OCI-LY1 (cell line): ENCODE measurements at regions not wholly inside any gene's neighbourhood (a gene's known extent, or its start where the extent isn't known, plus 50 kb on each side); places are given as distances from the start of the nearest gene placed in this dataset.
A peak's percentile ranks its signal among the peaks of the same experiment; 100 is the strongest.

Experiments
- EZH2 ChIP-seq: fragments of 200-600 bp; sonication (generic), shearing (Covaris generic); IDR thresholded peaks from 2 replicates; pipeline ENCODE4 v1.8.0; 2017; ENCODE audit warnings: borderline replicate concordance, mixed run types, mild to moderate bottlenecking, antibody characterized with exemption, low read length, moderate library complexity, mixed read lengths
- TF ChIP-seq, protein P1 (sequence below): fragments of 200-600 bp; sonication (generic), shearing (Covaris generic); IDR thresholded peaks from 2 replicates; pipeline ENCODE4 v1.5.1; 2017; ENCODE audit warnings: mild to moderate bottlenecking, antibody characterized with exemption, low read length, moderate library complexity, mixed read lengths

DNA sequence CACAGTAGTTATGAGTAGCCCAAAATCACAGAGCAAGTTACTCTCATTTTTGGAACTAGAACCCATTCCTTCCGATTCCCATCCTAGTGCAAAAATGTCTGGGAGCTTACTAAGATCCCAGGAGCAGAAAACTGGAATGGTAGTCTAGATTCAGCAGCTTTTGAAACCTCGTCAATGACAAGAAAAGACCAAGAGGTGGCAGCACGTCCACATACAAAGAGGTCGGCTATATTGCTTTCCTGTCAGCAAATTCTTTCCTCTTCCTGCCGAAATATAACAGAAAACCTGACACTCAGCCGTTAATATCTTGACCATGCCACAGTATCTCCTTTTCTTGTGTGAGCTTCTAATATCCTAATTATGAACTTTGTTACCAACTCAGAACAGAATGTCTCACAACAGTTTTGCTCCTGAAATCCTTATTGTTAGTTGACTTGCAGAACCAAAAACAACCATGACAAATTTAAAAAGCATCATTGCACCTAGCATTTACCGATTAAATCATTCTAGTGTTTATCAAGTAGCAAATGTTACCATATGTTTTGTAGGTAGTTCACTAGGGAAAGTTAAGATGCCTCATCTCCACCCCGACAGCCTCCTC is 92.8 kb upstream of the OR9G4 start:
- TF ChIP-seq, protein P1, sequence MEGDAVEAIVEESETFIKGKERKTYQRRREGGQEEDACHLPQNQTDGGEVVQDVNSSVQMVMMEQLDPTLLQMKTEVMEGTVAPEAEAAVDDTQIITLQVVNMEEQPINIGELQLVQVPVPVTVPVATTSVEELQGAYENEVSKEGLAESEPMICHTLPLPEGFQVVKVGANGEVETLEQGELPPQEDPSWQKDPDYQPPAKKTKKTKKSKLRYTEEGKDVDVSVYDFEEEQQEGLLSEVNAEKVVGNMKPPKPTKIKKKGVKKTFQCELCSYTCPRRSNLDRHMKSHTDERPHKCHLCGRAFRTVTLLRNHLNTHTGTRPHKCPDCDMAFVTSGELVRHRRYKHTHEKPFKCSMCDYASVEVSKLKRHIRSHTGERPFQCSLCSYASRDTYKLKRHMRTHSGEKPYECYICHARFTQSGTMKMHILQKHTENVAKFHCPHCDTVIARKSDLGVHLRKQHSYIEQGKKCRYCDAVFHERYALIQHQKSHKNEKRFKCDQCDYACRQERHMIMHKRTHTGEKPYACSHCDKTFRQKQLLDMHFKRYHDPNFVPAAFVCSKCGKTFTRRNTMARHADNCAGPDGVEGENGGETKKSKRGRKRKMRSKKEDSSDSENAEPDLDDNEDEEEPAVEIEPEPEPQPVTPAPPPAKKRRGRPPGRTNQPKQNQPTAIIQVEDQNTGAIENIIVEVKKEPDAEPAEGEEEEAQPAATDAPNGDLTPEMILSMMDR, result peak; percentile 63; the same call in 1 of the 2 replicates
- TF ChIP-seq EZH2, result no peak
